HEK293 (cell line): ENCODE measurements at regions not wholly inside any gene's neighbourhood (a gene's known extent, or its start where the extent isn't known, plus 50 kb on each side); places are given as distances from the start of the nearest gene placed in this dataset.
"Not testable (repeated sequence)": the region's sequence is repeated elsewhere in the genome, so short reads cannot be mapped to it uniquely, and the experiment has no call there.

Source experiments
- CTCF ChIA-PET: fragments of 350-600 bp; formaldehyde crosslinking; extraction: SDS; loops from one replicate; lab custom pipeline; 2021; ENCODE audit warnings: antibody characterized with exemption; lab: Yijun Ruan, JAX
- POLR2A ChIA-PET: fragments of 300-600 bp; formaldehyde crosslinking; extraction: SDS; loops from one replicate; lab custom pipeline; 2020; ENCODE audit warnings: antibody characterized with exemption, inconsistent platforms; lab: Yijun Ruan, JAX
- H3K27ac ChIP-seq: fragments of 200-500 bp; sonication (Bioruptor generic); 2 replicates; pipeline ENCODE4 v1.5.1; 2014; ENCODE audit warnings: low read depth, low read length, control low read depth, inconsistent platforms; ENCODE audit errors: extremely low read depth
- H3K36me3 ChIP-seq, 2 experiments: fragments of 200-500 bp in 1 of 2; sonication (Bioruptor generic) in 1 of 2; 1 replicate in 1 of 2; 2 replicates in 1 of 2; pipeline ENCODE4 v1.5.1; 2014 to 2017; ENCODE audit warnings: inconsistent platforms in 2 of 2, low read length in 2 of 2; ENCODE audit not compliant: control insufficient read depth in 2 of 2, insufficient read depth in 1 of 2
- H3K4me1 ChIP-seq: fragments of 200-500 bp; sonication (Bioruptor generic); 2 replicates; pipeline ENCODE4 v1.5.1; 2014; ENCODE audit warnings: mild to moderate bottlenecking, low read length, inconsistent platforms; ENCODE audit not compliant: control insufficient read depth, insufficient read depth
- H3K4me3 ChIP-seq: 2 replicates; pipeline ENCODE4 v1.5.1; 2011; ENCODE audit warnings: low read depth, mild to moderate bottlenecking, control low read depth, low read length, moderate library complexity
- H3K9me3 ChIP-seq: fragments of 200-500 bp; sonication (Bioruptor generic); 2 replicates; pipeline ENCODE4 v1.5.1; 2014; ENCODE audit warnings: low read depth, low read length, inconsistent platforms; ENCODE audit not compliant: control insufficient read depth, insufficient read depth
- BCL11A ChIP-seq: fragments of 450-650 bp; formaldehyde crosslinking; IDR thresholded peaks from 2 replicates; pipeline ENCODE4 v1.5.1; 2016; ENCODE audit warnings: low read depth, missing biosample characterization, missing genetic modification characterization
- KLF1 ChIP-seq: fragments of 450-650 bp; formaldehyde crosslinking; IDR thresholded peaks from 2 replicates; pipeline ENCODE4 v1.5.1; 2016; ENCODE audit warnings: missing biosample characterization, missing genetic modification characterization
- TSHZ1 ChIP-seq: fragments of 450-650 bp; formaldehyde crosslinking; IDR thresholded peaks from 2 replicates; pipeline ENCODE4 v1.5.1; 2016; ENCODE audit warnings: missing biosample characterization, missing genetic modification characterization, borderline replicate concordance
- YY1 ChIP-seq: fragments of 450-650 bp; formaldehyde crosslinking; IDR thresholded peaks from 2 replicates; pipeline ENCODE4 v1.5.1; 2018; ENCODE audit warnings: missing biosample characterization, missing genetic modification characterization
- ZEB2 ChIP-seq: fragments of 450-650 bp; formaldehyde crosslinking; IDR thresholded peaks from 2 replicates; pipeline ENCODE4 v1.5.1; 2016; ENCODE audit warnings: missing biosample characterization, missing genetic modification characterization
- ZIC2 ChIP-seq: fragments of 450-650 bp; formaldehyde crosslinking; IDR thresholded peaks from 2 replicates; pipeline ENCODE4 v1.5.1; 2016; ENCODE audit warnings: missing biosample characterization, missing genetic modification characterization
- ZNF148 ChIP-seq: fragments of 450-650 bp; formaldehyde crosslinking; IDR thresholded peaks from 2 replicates; pipeline ENCODE4 v1.5.0; 2017; ENCODE audit warnings: missing biosample characterization, missing genetic modification characterization, borderline replicate concordance
- ZNF169 ChIP-seq: fragments of 450-650 bp; formaldehyde crosslinking; IDR thresholded peaks from 2 replicates; pipeline ENCODE4 v1.5.1; 2016; ENCODE audit warnings: missing biosample characterization, missing genetic modification characterization
- ZNF184 ChIP-seq: fragments of 450-650 bp; IDR thresholded peaks from 2 replicates; pipeline ENCODE4 v1.5.1; 2018; ENCODE audit warnings: missing biosample characterization, mild to moderate bottlenecking, missing genetic modification characterization
- ZNF211 ChIP-seq: fragments of 450-650 bp; formaldehyde crosslinking; IDR thresholded peaks from 2 replicates; pipeline ENCODE4 v1.5.1; 2016; ENCODE audit warnings: low read depth, missing biosample characterization, missing genetic modification characterization
- ZNF433 ChIP-seq: fragments of 450-650 bp; formaldehyde crosslinking; IDR thresholded peaks from 2 replicates; pipeline ENCODE4 v1.5.1; 2016; ENCODE audit warnings: missing biosample characterization, missing genetic modification characterization, low read depth
- ZNF48 ChIP-seq: fragments of 450-650 bp; formaldehyde crosslinking; IDR thresholded peaks from 2 replicates; pipeline ENCODE4 v1.5.1; 2016; ENCODE audit warnings: missing biosample characterization, missing genetic modification characterization
- ZNF549 ChIP-seq: fragments of 450-650 bp; IDR thresholded peaks from 2 replicates; pipeline ENCODE4 v1.5.1; 2018; ENCODE audit warnings: missing biosample characterization, missing genetic modification characterization, mild to moderate bottlenecking, inconsistent platforms, moderate library complexity
- ZNF560 ChIP-seq: fragments of 450-650 bp; formaldehyde crosslinking; IDR thresholded peaks from 2 replicates; pipeline ENCODE4 v1.5.1; 2017; ENCODE audit warnings: missing biosample characterization, missing genetic modification characterization, borderline replicate concordance
- ZNF629 ChIP-seq: fragments of 450-650 bp; formaldehyde crosslinking; IDR thresholded peaks from 2 replicates; pipeline ENCODE4 v1.5.1; 2017; ENCODE audit warnings: missing biosample characterization, missing genetic modification characterization
- ZNF645 ChIP-seq: fragments of 450-650 bp; formaldehyde crosslinking; IDR thresholded peaks from 2 replicates; pipeline ENCODE4; 2016; ENCODE audit warnings: missing biosample characterization, missing genetic modification characterization
- ZNF768 ChIP-seq: fragments of 450-650 bp; formaldehyde crosslinking; IDR thresholded peaks from 2 replicates; pipeline ENCODE4 v1.5.1; 2018; ENCODE audit warnings: missing biosample characterization, mild to moderate bottlenecking, missing genetic modification characterization

DNA sequence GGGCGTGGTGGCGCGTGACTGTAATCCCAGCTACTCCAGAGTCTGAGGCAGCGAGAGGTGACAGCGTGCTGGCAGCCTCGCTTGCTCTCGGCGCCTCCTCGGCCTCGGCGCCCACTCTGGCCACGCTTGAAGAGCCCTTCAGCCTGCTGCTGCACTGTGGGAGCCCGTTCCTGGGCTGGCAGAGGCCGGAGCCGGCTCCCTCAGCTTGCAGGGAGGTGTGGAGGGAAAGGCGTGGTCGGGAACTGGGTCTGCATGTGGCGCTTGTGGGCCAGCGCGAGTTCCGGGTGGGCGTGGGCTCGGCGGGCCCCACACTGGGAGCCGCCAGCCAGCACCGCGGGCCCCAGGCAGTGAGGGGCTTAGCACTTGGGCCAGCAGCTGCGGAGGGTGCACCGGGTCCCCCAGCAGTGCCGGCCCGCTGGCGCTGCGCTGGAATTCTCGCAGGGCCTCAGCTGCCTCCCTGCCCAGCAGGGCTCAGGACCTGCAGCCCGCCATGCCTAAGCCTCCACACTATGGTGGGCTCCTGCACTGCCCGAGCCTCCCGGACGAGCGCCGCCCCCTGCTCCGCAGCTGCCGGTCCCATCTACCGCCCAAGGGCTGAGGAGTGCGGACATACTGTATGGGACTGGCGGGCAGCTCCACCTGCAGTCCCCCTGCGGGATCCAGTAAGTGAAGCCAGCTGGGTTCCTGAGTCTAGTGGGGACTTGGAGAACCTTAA, 1093.3 kb upstream of the CDH8 start (continued):
- TF ChIP-seq ZNF148 (tag by site-specific recombination) (no peak), ZIC2 (tag by site-specific recombination) (no peak), ZNF184 (tag by site-specific recombination) (no peak)

- CTCF ChIA-PET, H3K36me3 ChIP-seq, H3K4me3 ChIP-seq, H3K9me3 ChIP-seq, H3K4me1 ChIP-seq, H3K27ac ChIP-seq, POLR2A ChIA-PET: not testable (repeated sequence)
Measured at GRCh38 chr16:63119905-63120304, 1083.7 kb upstream of the CDH8 start.

DNA sequence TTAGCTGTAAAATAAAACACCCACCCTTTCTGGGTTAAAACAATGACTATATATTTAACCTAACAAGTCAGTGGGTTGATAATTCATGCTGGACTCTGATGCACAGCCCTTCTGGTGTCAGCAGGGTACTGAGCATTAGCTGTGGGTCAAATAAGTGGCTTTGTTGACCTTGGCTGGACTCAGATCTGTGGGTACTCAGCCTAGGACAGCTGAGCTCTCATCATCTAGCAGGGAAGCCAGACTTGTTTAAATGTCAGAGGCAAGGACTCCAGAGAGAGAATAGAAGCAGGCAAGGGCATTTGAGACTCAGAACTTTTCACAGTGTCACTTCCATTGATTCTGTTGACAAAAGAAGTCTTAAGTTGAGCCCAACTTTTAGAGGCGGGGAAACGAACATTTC, 1063.8 kb upstream of the CDH8 start:
- CTCF ChIA-PET: interaction anchor here (0.5 kb wide), 1 partner anchor 170 kb away, joined by 3 read pairs; no protein-coding TSS in a partner anchor
- Histone ChIP-seq H3K9me3 (no peaks in the 10 kb centered on the region), H3K4me1 (no peaks in the 10 kb centered on the region), H3K27ac (no peak overlapping the region), H3K4me3 (no peak overlapping the region)
- TF ChIP-seq ZNF645 (tag by site-specific recombination) (no peak), ZNF549 (tag by site-specific recombination) (no peak), KLF1 (tag by site-specific recombination) (no peak), TSHZ1 (no peak)
- TF ChIP-seq, all 188 proteins: peak for 0
- no peaks in the 10 kb centered on the region for H3K36me3 ChIP-seq
- POLR2A ChIA-PET: no interaction called here

DNA sequence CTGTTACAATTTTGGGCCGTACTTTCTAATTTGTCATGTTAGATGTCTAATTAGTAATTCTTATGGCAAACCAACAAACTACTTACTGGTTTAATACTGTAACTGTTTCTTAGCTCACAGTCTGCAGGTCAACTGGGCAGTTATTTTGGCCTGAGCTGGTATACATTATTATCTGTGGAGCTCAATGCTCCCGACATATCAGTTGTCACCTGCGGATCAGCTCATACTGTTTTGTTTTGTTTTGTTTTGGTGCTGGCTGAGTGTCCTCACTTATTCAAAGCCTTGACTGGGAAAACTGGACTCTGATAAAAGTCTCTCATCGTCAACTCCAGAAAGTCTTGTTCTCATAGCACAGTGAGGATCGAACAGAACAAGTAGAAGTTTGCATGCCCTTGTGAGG, 1060.6 kb upstream of the CDH8 start:
- CTCF ChIA-PET: no interaction called here
- Histone ChIP-seq H3K36me3 (no peaks in the 10 kb centered on the region), H3K27ac (no peak overlapping the region), H3K4me3 (no peak overlapping the region), H3K4me1 (no peaks in the 10 kb centered on the region), H3K9me3 (no peaks in the 10 kb centered on the region)
- TF ChIP-seq ZNF768 (tag by site-specific recombination) (no peak), ZNF433 (no peak), ZNF48 (no peak), BCL11A (tag by site-specific recombination) (no peak), YY1 (tag by site-specific recombination) (no peak), ZNF169 (no peak), ZEB2 (tag by site-specific recombination) (no peak), ZNF629 (tag by site-specific recombination) (no peak), ZNF560 (tag by site-specific recombination) (no peak), ZNF211 (tag by site-specific recombination) (no peak)
- POLR2A ChIA-PET: no interaction called here
